ENCODE measurements at regions not wholly inside any gene's neighbourhood (a gene's known extent, or its start where the extent isn't known, plus 50 kb on each side); places are given as distances from the start of the nearest gene placed in this dataset.

- no peak for TF ChIP-seq CTCF (IDR thresholded peaks at IDR 0.05)
- DNase-seq (ENCODE audit: low spot score): no peak
- no peaks in the 10 kb centered on the region for H3K36me3 Mint-ChIP-seq (ENCODE audit: low read depth)
- no peak overlapping the region for H3K27ac Mint-ChIP-seq (ENCODE audit: unreplicated experiment)
- peaks cover 23% of the 10 kb centered on the region for H3K4me1 Mint-ChIP-seq (ENCODE audit: low read depth)
- peaks cover 8% of the 10 kb centered on the region for H3K27me3 Mint-ChIP-seq (ENCODE audit: low read depth)
- no peak overlapping the region for H3K4me3 Mint-ChIP-seq (ENCODE audit: unreplicated experiment)
- H3K9me3 Mint-ChIP-seq (ENCODE audit: low read depth): no peaks in the 10 kb centered on the region
These were observed 508.9 kb downstream of the RPS24 start for GRCh38 chr10:78542521-78542920.

GRCh38 chr10:78543031-78543748, 509.5 kb downstream of the RPS24 start:
- no peak for TF ChIP-seq CTCF (IDR thresholded peaks at IDR 0.05)
- H3K4me1 Mint-ChIP-seq (ENCODE audit: low read depth): peaks cover 23% of the 10 kb centered on the region

GRCh38 chr10:78543749-78544362, 510.2 kb downstream of the RPS24 start:
- Mint-ChIP-seq H3K27ac (ENCODE audit: unreplicated experiment) (peak overlapping the region; percentile 61), H3K4me3 (ENCODE audit: unreplicated experiment) (no peak overlapping the region), H3K9me3 (ENCODE audit: low read depth) (no peaks in the 10 kb centered on the region), H3K36me3 (ENCODE audit: low read depth) (no peaks in the 10 kb centered on the region), H3K27me3 (ENCODE audit: low read depth) (peaks cover 21% of the 10 kb centered on the region), H3K4me1 (ENCODE audit: low read depth) (peaks cover 23% of the 10 kb centered on the region)
- no peak for TF ChIP-seq CTCF (IDR thresholded peaks at IDR 0.05)
- no peak for DNase-seq (ENCODE audit: low spot score)

More at GRCh38 chr10:78543031-78543748, 509.5 kb downstream of the RPS24 start:
- Mint-ChIP-seq H3K36me3 (ENCODE audit: low read depth) (no peaks in the 10 kb centered on the region), H3K27ac (ENCODE audit: unreplicated experiment) (peak overlapping the region; percentile 49), H3K9me3 (ENCODE audit: low read depth) (no peaks in the 10 kb centered on the region), H3K4me3 (ENCODE audit: unreplicated experiment) (no peak overlapping the region), H3K27me3 (ENCODE audit: low read depth) (peaks cover 14% of the 10 kb centered on the region)
- DNase-seq (ENCODE audit: low spot score): no peak

GRCh38 chr10:78544423-78545090, 510.9 kb downstream of the RPS24 start:
- H3K36me3 Mint-ChIP-seq (ENCODE audit: low read depth): no peaks in the 10 kb centered on the region
- H3K27ac Mint-ChIP-seq (ENCODE audit: unreplicated experiment): no peak overlapping the region
- TF ChIP-seq CTCF (IDR thresholded peaks at IDR 0.05): no peak
- H3K4me1 Mint-ChIP-seq (ENCODE audit: low read depth): peaks cover 23% of the 10 kb centered on the region
- DNase-seq (ENCODE audit: low spot score): no peak
- no peaks in the 10 kb centered on the region for H3K9me3 Mint-ChIP-seq (ENCODE audit: low read depth)
- H3K27me3 Mint-ChIP-seq (ENCODE audit: low read depth): peaks cover 16% of the 10 kb centered on the region
- no peak overlapping the region for H3K4me3 Mint-ChIP-seq (ENCODE audit: unreplicated experiment)

- TF ChIP-seq CTCF (IDR thresholded peaks at IDR 0.05): no peak
- Mint-ChIP-seq H3K27ac (ENCODE audit: unreplicated experiment) (no peak overlapping the region), H3K4me3 (ENCODE audit: unreplicated experiment) (no peak overlapping the region), H3K4me1 (ENCODE audit: low read depth) (peaks cover 20% of the 10 kb centered on the region), H3K36me3 (ENCODE audit: low read depth) (no peaks in the 10 kb centered on the region), H3K9me3 (ENCODE audit: low read depth) (no peaks in the 10 kb centered on the region), H3K27me3 (ENCODE audit: low read depth) (peaks cover 16% of the 10 kb centered on the region)
- DNase-seq (ENCODE audit: low spot score): no peak
These were observed 512.1 kb downstream of the RPS24 start for GRCh38 chr10:78545756-78546155.
